Osteoblast (primary cell): ENCODE measurements at regions not wholly inside any gene's neighbourhood (a gene's known extent, or its start where the extent isn't known, plus 50 kb on each side); places are given as distances from the start of the nearest gene placed in this dataset.

ENCODE experiments used
- DNase-seq: peaks from one replicate; pipeline ENCODE4 v3.0.0; 2011; ENCODE audit warnings: low spot score, mixed read lengths; ENCODE audit not compliant: insufficient read length; ENCODE audit errors: missing footprints
- H2AFZ ChIP-seq: 2 replicates; pipeline ENCODE4 v1.6.0; 2011; ENCODE audit warnings: mild to moderate bottlenecking, low read length
- H3K27ac ChIP-seq: 2 replicates; pipeline ENCODE4 v1.5.1; 2011; ENCODE audit warnings: mild to moderate bottlenecking, low read depth, low read length, moderate library complexity
- H3K27me3 ChIP-seq: 2 replicates; pipeline ENCODE4 v1.6.0; 2012; ENCODE audit warnings: mild to moderate bottlenecking, control low read depth, inconsistent platforms, low read length, moderate library complexity; ENCODE audit not compliant: insufficient read depth
- H3K36me3 ChIP-seq: 2 replicates; pipeline ENCODE4 v1.5.1; 2011; ENCODE audit warnings: mild to moderate bottlenecking, low read length, control low read depth, moderate library complexity; ENCODE audit not compliant: insufficient read depth
- H3K4me1 ChIP-seq: 2 replicates; pipeline ENCODE4 v1.5.1; 2011; ENCODE audit warnings: mild to moderate bottlenecking, low read length, control low read depth, moderate library complexity; ENCODE audit not compliant: insufficient read depth
- H3K4me2 ChIP-seq: 2 replicates; pipeline ENCODE4 v1.6.0; 2011; ENCODE audit warnings: mild to moderate bottlenecking, low read length; ENCODE audit not compliant: insufficient read depth
- H3K4me3 ChIP-seq: fragments of 200-600 bp; sonication (generic); 3 replicates; pipeline ENCODE4 v1.5.1; 2012; ENCODE audit warnings: mild to moderate bottlenecking, low read length, inconsistent platforms; ENCODE audit not compliant: insufficient read depth
- H3K79me2 ChIP-seq: 2 replicates; pipeline ENCODE4 v1.6.0; 2012; ENCODE audit warnings: mild to moderate bottlenecking, low read length, control low read depth, inconsistent platforms; ENCODE audit not compliant: insufficient read depth
- H3K9me3 ChIP-seq: 2 replicates; pipeline ENCODE4 v1.5.1; 2011; ENCODE audit warnings: low read depth, low read length, control low read depth
- H4K20me1 ChIP-seq: 2 replicates; pipeline ENCODE4 v1.6.0; 2012; ENCODE audit warnings: mild to moderate bottlenecking, low read length, control low read depth; ENCODE audit not compliant: insufficient read depth
- CTCF ChIP-seq: IDR thresholded peaks from 2 replicates; pipeline ENCODE4 v1.5.1; 2011; ENCODE audit warnings: mild to moderate bottlenecking, low read depth, low read length, moderate library complexity; ENCODE audit errors: extremely low read depth

- H2AFZ ChIP-seq: no peak overlapping the region
- H3K36me3 ChIP-seq: no peaks in the 10 kb centered on the region
- TF ChIP-seq CTCF: no peak
- H3K9me3 ChIP-seq: no peaks in the 10 kb centered on the region
- H3K4me1 ChIP-seq: no peaks in the 10 kb centered on the region
- no peaks in the 10 kb centered on the region for H4K20me1 ChIP-seq
- DNase-seq: peak; percentile 32
- no peaks in the 10 kb centered on the region for H3K79me2 ChIP-seq
- no peak overlapping the region for H3K4me3 ChIP-seq
- no peak overlapping the region for H3K27ac ChIP-seq
- H3K27me3 ChIP-seq: no peaks in the 10 kb centered on the region
- H3K4me2 ChIP-seq: no peak overlapping the region
Observed at GRCh38 chr5:125603321-125603720, 819.9 kb upstream of the GRAMD2B start.

- H3K36me3 ChIP-seq: no peaks in the 10 kb centered on the region
Observed at GRCh38 chr5:125604104-125604503, 819.1 kb upstream of the GRAMD2B start.

GRCh38 chr5:125607018-125607417, 816.2 kb upstream of the GRAMD2B start:
- H3K27me3 ChIP-seq: no peaks in the 10 kb centered on the region
- no peak overlapping the region for H3K4me3 ChIP-seq
- H3K9me3 ChIP-seq: no peaks in the 10 kb centered on the region
- H2AFZ ChIP-seq: no peak overlapping the region
- no peak for DNase-seq
- no peaks in the 10 kb centered on the region for H3K36me3 ChIP-seq
- H3K4me2 ChIP-seq: no peak overlapping the region
- no peak for TF ChIP-seq CTCF
- H4K20me1 ChIP-seq: no peaks in the 10 kb centered on the region
- H3K27ac ChIP-seq: no peak overlapping the region
- H3K79me2 ChIP-seq: no peaks in the 10 kb centered on the region
- no peaks in the 10 kb centered on the region for H3K4me1 ChIP-seq

More at GRCh38 chr5:125604104-125604503, 819.1 kb upstream of the GRAMD2B start:
- H3K27me3 ChIP-seq: no peaks in the 10 kb centered on the region
- H3K79me2 ChIP-seq: no peaks in the 10 kb centered on the region
- H3K4me3 ChIP-seq: no peak overlapping the region
- DNase-seq: no peak
- H3K4me1 ChIP-seq: no peaks in the 10 kb centered on the region
- TF ChIP-seq CTCF: no peak
- H4K20me1 ChIP-seq: no peaks in the 10 kb centered on the region
- no peak overlapping the region for H3K4me2 ChIP-seq
- no peaks in the 10 kb centered on the region for H3K9me3 ChIP-seq
- H3K27ac ChIP-seq: no peak overlapping the region
- no peak overlapping the region for H2AFZ ChIP-seq

GRCh38 chr5:125609011-125609410, 814.2 kb upstream of the GRAMD2B start:
- Histone ChIP-seq H3K4me3 (no peak overlapping the region), H3K36me3 (no peaks in the 10 kb centered on the region), H3K27me3 (no peaks in the 10 kb centered on the region), H2AFZ (no peak overlapping the region), H3K79me2 (no peaks in the 10 kb centered on the region), H3K4me1 (no peaks in the 10 kb centered on the region), H3K27ac (no peak overlapping the region), H4K20me1 (no peaks in the 10 kb centered on the region), H3K4me2 (no peak overlapping the region), H3K9me3 (no peaks in the 10 kb centered on the region)
- peak; percentile 34 for DNase-seq
- TF ChIP-seq CTCF: no peak
